SK-N-SH (cell line): ENCODE measurements at regions not wholly inside any gene's neighbourhood (a gene's known extent, or its start where the extent isn't known, plus 50 kb on each side); places are given as distances from the start of the nearest gene placed in this dataset.

Source experiments
- CHD2 ChIP-seq: fragments of 150-350 bp; IDR thresholded peaks from 2 replicates; pipeline ENCODE4 v1.6.1; 2018; ENCODE audit warnings: low read length; ENCODE audit not compliant: partially characterized antibody
- ELF1 ChIP-seq: IDR thresholded peaks from 2 replicates; pipeline ENCODE4 v1.4.0; 2012
- EP300 ChIP-seq, 2 experiments: IDR thresholded peaks; 2 replicates each; pipeline versions ENCODE4 v1.4.0 to v1.6.1; 2012; ENCODE audit warnings: borderline replicate concordance in 1 of 2, low read depth in 1 of 2, low read length in 1 of 2
- FOSL2 ChIP-seq: IDR thresholded peaks from 2 replicates; pipeline ENCODE4 v1.4.0; 2012; ENCODE audit warnings: low read depth, mild to moderate bottlenecking, moderate library complexity, borderline replicate concordance
- FOXM1 ChIP-seq: IDR thresholded peaks from 2 replicates; pipeline ENCODE4 v1.4.0; 2012; ENCODE audit warnings: low read depth, mild to moderate bottlenecking
- GABPA ChIP-seq: IDR thresholded peaks from 2 replicates; pipeline ENCODE4 v1.4.0; 2012; ENCODE audit warnings: low read depth, mild to moderate bottlenecking
- MEF2A ChIP-seq: IDR thresholded peaks from 2 replicates; pipeline ENCODE4 v1.4.0; 2012; ENCODE audit warnings: low read depth, borderline replicate concordance
- MXI1 ChIP-seq: IDR thresholded peaks from 2 replicates; pipeline ENCODE4 v1.6.1; 2012; ENCODE audit warnings: mild to moderate bottlenecking, low read depth, low read length, improper control_type of control experiment
- NRF1 ChIP-seq: IDR thresholded peaks from 2 replicates; pipeline ENCODE4 v1.6.1; 2012; ENCODE audit warnings: low read depth, mild to moderate bottlenecking, low read length
- POLR2AphosphoS5 ChIP-seq: IDR thresholded peaks from 2 replicates; pipeline ENCODE4 v1.6.1; 2012; ENCODE audit warnings: low read depth, low read length
- RCOR1 ChIP-seq: fragments of 150-350 bp; IDR thresholded peaks from 2 replicates; pipeline ENCODE4 v1.6.1; 2017; ENCODE audit warnings: antibody characterized with exemption, low read length
- RFX5 ChIP-seq: IDR thresholded peaks from 2 replicates; pipeline ENCODE4 v1.6.1; 2012; ENCODE audit warnings: mild to moderate bottlenecking, improper control_type of control experiment, low read length
- RXRA ChIP-seq: IDR thresholded peaks from 2 replicates; pipeline ENCODE4 v1.4.0; 2012; ENCODE audit warnings: low read depth, mild to moderate bottlenecking, borderline replicate concordance
- SIN3A ChIP-seq: IDR thresholded peaks from 2 replicates; pipeline ENCODE4 v1.6.1; 2012; ENCODE audit warnings: low read depth, mild to moderate bottlenecking, low read length, moderate library complexity, borderline replicate concordance
- SMC3 ChIP-seq: IDR thresholded peaks from 2 replicates; pipeline ENCODE4 v1.6.1; 2012; ENCODE audit warnings: low read depth, low read length, improper control_type of control experiment
- TAF1 ChIP-seq: IDR thresholded peaks from 2 replicates; pipeline ENCODE4 v1.6.1; 2012; ENCODE audit warnings: low read depth, mild to moderate bottlenecking, low read length, moderate library complexity, borderline replicate concordance
- TCF12 ChIP-seq: IDR thresholded peaks from 2 replicates; pipeline ENCODE4 v1.4.0; 2012
- TEAD4 ChIP-seq: IDR thresholded peaks from 2 replicates; pipeline ENCODE4 v1.4.0; 2012; ENCODE audit warnings: mild to moderate bottlenecking, borderline replicate concordance; ENCODE audit not compliant: insufficient read depth
- YY1 ChIP-seq: IDR thresholded peaks from 2 replicates; pipeline ENCODE4 v1.4.0; 2012; ENCODE audit warnings: low read depth, mild to moderate bottlenecking
- TF ChIP-seq, protein P1 (sequence below): IDR thresholded peaks from 2 replicates; pipeline ENCODE4 v1.4.0; 2012; ENCODE audit warnings: low read depth, borderline replicate concordance
- TF ChIP-seq, protein P2 (sequence below): IDR thresholded peaks from 2 replicates; pipeline ENCODE4 v1.4.0; 2012; ENCODE audit warnings: low read depth
- TF ChIP-seq, protein P3 (sequence below): IDR thresholded peaks from 2 replicates; pipeline ENCODE4 v1.6.1; 2012; ENCODE audit warnings: mild to moderate bottlenecking, low read depth, low read length, moderate library complexity
- TF ChIP-seq, protein P4 (sequence below): IDR thresholded peaks from 2 replicates; pipeline ENCODE4 v1.4.0; 2012; ENCODE audit warnings: low read depth, borderline replicate concordance
- TF ChIP-seq, protein P5 (sequence below): fragments of 150-350 bp; IDR thresholded peaks from 2 replicates; pipeline ENCODE4 v1.6.1; 2016; ENCODE audit warnings: mild to moderate bottlenecking, low read depth, low read length

DNA sequence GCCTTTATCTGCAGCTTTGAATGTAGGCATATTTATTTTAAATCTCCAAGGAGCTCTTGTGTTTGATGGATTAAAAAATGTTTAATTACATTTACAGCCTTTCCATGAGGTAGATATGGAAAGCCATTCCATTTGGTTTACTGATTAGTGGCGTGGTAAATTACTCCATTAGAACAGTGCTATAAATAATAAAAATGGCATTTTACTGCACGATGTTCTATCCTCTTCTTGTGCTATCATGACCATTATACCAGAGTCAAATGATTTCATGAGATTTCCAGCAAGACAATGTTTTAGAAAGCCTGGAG, 250.9 kb upstream of the HTR2A start (continued):
- TF ChIP-seq, protein P1, sequence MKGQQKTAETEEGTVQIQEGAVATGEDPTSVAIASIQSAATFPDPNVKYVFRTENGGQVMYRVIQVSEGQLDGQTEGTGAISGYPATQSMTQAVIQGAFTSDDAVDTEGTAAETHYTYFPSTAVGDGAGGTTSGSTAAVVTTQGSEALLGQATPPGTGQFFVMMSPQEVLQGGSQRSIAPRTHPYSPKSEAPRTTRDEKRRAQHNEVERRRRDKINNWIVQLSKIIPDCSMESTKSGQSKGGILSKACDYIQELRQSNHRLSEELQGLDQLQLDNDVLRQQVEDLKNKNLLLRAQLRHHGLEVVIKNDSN = no peak
- TF ChIP-seq EP300 (IDR thresholded peaks at IDR 0.05; ENCODE audit: borderline replicate concordance in 1 of 2, low read depth in 1 of 2, low read length in 1 of 2) (peak in 1 of 2 experiments; percentile 80; a peak in 2 of 4 replicates), GABPA (no peak), POLR2AphosphoS5 (no peak), MEF2A (no peak), TAF1 (no peak), CHD2 (peak; percentile 6), FOXM1 (no peak), NRF1 (no peak), FOSL2 (no peak), YY1 (no peak), TEAD4 (peak; percentile 51; the same call in 1 of the 2 replicates), RCOR1 (peak; percentile 64; the same call in 1 of the 2 replicates), TCF12 (no peak), SMC3 (no peak), RXRA (no peak), SIN3A (no peak), MXI1 (no peak), ELF1 (no peak), RFX5 (no peak)
- TF ChIP-seq, protein P2, sequence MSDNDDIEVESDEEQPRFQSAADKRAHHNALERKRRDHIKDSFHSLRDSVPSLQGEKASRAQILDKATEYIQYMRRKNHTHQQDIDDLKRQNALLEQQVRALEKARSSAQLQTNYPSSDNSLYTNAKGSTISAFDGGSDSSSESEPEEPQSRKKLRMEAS = no peak
- TF ChIP-seq, protein P3, sequence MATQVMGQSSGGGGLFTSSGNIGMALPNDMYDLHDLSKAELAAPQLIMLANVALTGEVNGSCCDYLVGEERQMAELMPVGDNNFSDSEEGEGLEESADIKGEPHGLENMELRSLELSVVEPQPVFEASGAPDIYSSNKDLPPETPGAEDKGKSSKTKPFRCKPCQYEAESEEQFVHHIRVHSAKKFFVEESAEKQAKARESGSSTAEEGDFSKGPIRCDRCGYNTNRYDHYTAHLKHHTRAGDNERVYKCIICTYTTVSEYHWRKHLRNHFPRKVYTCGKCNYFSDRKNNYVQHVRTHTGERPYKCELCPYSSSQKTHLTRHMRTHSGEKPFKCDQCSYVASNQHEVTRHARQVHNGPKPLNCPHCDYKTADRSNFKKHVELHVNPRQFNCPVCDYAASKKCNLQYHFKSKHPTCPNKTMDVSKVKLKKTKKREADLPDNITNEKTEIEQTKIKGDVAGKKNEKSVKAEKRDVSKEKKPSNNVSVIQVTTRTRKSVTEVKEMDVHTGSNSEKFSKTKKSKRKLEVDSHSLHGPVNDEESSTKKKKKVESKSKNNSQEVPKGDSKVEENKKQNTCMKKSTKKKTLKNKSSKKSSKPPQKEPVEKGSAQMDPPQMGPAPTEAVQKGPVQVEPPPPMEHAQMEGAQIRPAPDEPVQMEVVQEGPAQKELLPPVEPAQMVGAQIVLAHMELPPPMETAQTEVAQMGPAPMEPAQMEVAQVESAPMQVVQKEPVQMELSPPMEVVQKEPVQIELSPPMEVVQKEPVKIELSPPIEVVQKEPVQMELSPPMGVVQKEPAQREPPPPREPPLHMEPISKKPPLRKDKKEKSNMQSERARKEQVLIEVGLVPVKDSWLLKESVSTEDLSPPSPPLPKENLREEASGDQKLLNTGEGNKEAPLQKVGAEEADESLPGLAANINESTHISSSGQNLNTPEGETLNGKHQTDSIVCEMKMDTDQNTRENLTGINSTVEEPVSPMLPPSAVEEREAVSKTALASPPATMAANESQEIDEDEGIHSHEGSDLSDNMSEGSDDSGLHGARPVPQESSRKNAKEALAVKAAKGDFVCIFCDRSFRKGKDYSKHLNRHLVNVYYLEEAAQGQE = no peak
- TF ChIP-seq, protein P4, sequence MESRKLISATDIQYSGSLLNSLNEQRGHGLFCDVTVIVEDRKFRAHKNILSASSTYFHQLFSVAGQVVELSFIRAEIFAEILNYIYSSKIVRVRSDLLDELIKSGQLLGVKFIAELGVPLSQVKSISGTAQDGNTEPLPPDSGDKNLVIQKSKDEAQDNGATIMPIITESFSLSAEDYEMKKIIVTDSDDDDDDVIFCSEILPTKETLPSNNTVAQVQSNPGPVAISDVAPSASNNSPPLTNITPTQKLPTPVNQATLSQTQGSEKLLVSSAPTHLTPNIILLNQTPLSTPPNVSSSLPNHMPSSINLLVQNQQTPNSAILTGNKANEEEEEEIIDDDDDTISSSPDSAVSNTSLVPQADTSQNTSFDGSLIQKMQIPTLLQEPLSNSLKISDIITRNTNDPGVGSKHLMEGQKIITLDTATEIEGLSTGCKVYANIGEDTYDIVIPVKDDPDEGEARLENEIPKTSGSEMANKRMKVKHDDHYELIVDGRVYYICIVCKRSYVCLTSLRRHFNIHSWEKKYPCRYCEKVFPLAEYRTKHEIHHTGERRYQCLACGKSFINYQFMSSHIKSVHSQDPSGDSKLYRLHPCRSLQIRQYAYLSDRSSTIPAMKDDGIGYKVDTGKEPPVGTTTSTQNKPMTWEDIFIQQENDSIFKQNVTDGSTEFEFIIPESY = no peak
- TF ChIP-seq, protein P5, sequence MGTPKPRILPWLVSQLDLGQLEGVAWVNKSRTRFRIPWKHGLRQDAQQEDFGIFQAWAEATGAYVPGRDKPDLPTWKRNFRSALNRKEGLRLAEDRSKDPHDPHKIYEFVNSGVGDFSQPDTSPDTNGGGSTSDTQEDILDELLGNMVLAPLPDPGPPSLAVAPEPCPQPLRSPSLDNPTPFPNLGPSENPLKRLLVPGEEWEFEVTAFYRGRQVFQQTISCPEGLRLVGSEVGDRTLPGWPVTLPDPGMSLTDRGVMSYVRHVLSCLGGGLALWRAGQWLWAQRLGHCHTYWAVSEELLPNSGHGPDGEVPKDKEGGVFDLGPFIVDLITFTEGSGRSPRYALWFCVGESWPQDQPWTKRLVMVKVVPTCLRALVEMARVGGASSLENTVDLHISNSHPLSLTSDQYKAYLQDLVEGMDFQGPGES = no peak
